Spinal cord (tissue), 9 donors: ENCODE measurements at regions not wholly inside any gene's neighbourhood (a gene's known extent, or its start where the extent isn't known, plus 50 kb on each side); places are given as distances from the start of the nearest gene placed in this dataset.
A peak's percentile ranks its signal among the peaks of the same experiment; 100 is the strongest.

Experiments
- DNase-seq, 6 donors: peaks; one replicate each; pipeline versions ENCODE4 v3.0.0 to v3.0.0-alpha.2; 2013 to 2015; ENCODE audit warnings: low spot score in 6 of 6, low read depth in 4 of 6
- H3K27ac ChIP-seq: one replicate; pipeline ENCODE4 v1.5.1; 2013; ENCODE audit warnings: low read depth, low read length, control low read depth
- H3K27me3 ChIP-seq: one replicate; pipeline ENCODE4 v1.6.1; 2013; ENCODE audit warnings: low read length; ENCODE audit not compliant: control insufficient read depth, insufficient read depth
- H3K36me3 ChIP-seq: one replicate; pipeline ENCODE4 v1.6.1; 2013; ENCODE audit warnings: low read length; ENCODE audit not compliant: control insufficient read depth, insufficient read depth
- H3K4me1 ChIP-seq: one replicate; pipeline ENCODE4 v1.6.1; 2013; ENCODE audit warnings: low read length; ENCODE audit not compliant: control insufficient read depth, insufficient read depth
- H3K4me3 ChIP-seq: one replicate; pipeline ENCODE4 v1.5.1; 2013; ENCODE audit warnings: low read depth, low read length, control low read depth
- H3K9me3 ChIP-seq: one replicate; pipeline ENCODE4 v1.6.1; 2013; ENCODE audit warnings: low read length; ENCODE audit not compliant: control insufficient read depth, insufficient read depth
- WGBS: methylation state at CpG from one replicate; pipeline ENCODE4 v1.1.5; 2013; ENCODE audit warnings: missing lambda C conversion rate; ENCODE audit not compliant: insufficient coverage; 5-methylcytosine and 5-hydroxymethylcytosine counted together
- donor health status: healthy.

GRCh38 chr5:172588380-172588779 lies 52.7 kb upstream of the NEURL1B start:
- 94% methylated on average over 7 of the region's 7 CpGs for WGBS

GRCh38 chr5:172587061-172587405 lies 54.0 kb upstream of the NEURL1B start:
- Histone ChIP-seq H3K27ac (no peak overlapping the region), H3K36me3 (no peaks in the 10 kb centered on the region), H3K4me1 (peaks cover 8% of the 10 kb centered on the region), H3K9me3 (no peaks in the 10 kb centered on the region), H3K27me3 (no peaks in the 10 kb centered on the region), H3K4me3 (no peak overlapping the region)
- 81% methylated on average over 8 of the region's 8 CpGs for WGBS
- no peak for DNase-seq

More at GRCh38 chr5:172588380-172588779, 52.7 kb upstream of the NEURL1B start:
- Histone ChIP-seq H3K27ac (no peak overlapping the region), H3K9me3 (no peaks in the 10 kb centered on the region), H3K36me3 (no peaks in the 10 kb centered on the region), H3K27me3 (no peaks in the 10 kb centered on the region), H3K4me3 (no peak overlapping the region), H3K4me1 (peaks cover 8% of the 10 kb centered on the region)
- DNase-seq = no peak

GRCh38 chr5:172586125-172587060 lies 54.7 kb upstream of the NEURL1B start:
- Histone ChIP-seq H3K27ac (no peak overlapping the region), H3K9me3 (no peaks in the 10 kb centered on the region), H3K4me1 (peaks cover 8% of the 10 kb centered on the region), H3K4me3 (no peak overlapping the region), H3K36me3 (no peaks in the 10 kb centered on the region), H3K27me3 (no peaks in the 10 kb centered on the region)
- no peak for DNase-seq
- WGBS = 45% methylated on average over 22 of the region's 22 CpGs

GRCh38 chr5:172585114-172585513 lies 55.9 kb upstream of the NEURL1B start:
- H3K9me3 ChIP-seq = no peaks in the 10 kb centered on the region
- no peaks in the 10 kb centered on the region for H3K27me3 ChIP-seq
- WGBS = 67% methylated on average over 3 of the region's 5 CpGs
- H3K27ac ChIP-seq = no peak overlapping the region
- no peak overlapping the region for H3K4me3 ChIP-seq
- H3K36me3 ChIP-seq = no peaks in the 10 kb centered on the region
- no peak for DNase-seq
- peaks cover 8% of the 10 kb centered on the region for H3K4me1 ChIP-seq

- Histone ChIP-seq H3K4me1 (peaks cover 10% of the 10 kb centered on the region), H3K9me3 (no peaks in the 10 kb centered on the region), H3K4me3 (no peak overlapping the region), H3K36me3 (no peaks in the 10 kb centered on the region), H3K27me3 (no peaks in the 10 kb centered on the region), H3K27ac (no peak overlapping the region)
- 80% methylated on average over 8 of the region's 8 CpGs for WGBS
- DNase-seq = no peak
Measured at GRCh38 chr5:172584638-172585037, 56.4 kb upstream of the NEURL1B start.

- Histone ChIP-seq H3K4me3 (no peak overlapping the region), H3K27ac (no peak overlapping the region), H3K4me1 (peaks cover 16% of the 10 kb centered on the region), H3K36me3 (no peaks in the 10 kb centered on the region), H3K27me3 (no peaks in the 10 kb centered on the region), H3K9me3 (no peaks in the 10 kb centered on the region)
- 44% methylated on average over 2 of the region's 7 CpGs for WGBS
- DNase-seq = peak in 2 of 6 donors; percentile 32 to 60
Measured at GRCh38 chr5:172583931-172584511, 57.0 kb upstream of the NEURL1B start.

- H3K9me3 ChIP-seq = no peaks in the 10 kb centered on the region
- 91% methylated on average over 6 of the region's 6 CpGs for WGBS
- H3K27me3 ChIP-seq = no peaks in the 10 kb centered on the region
- no peak overlapping the region for H3K4me3 ChIP-seq
- peaks cover 16% of the 10 kb centered on the region for H3K4me1 ChIP-seq
- no peak for DNase-seq
- H3K36me3 ChIP-seq = no peaks in the 10 kb centered on the region
- H3K27ac ChIP-seq = no peak overlapping the region
Measured at GRCh38 chr5:172582940-172583339, 58.1 kb upstream of the NEURL1B start.

- no peak overlapping the region for H3K4me3 ChIP-seq
- H3K36me3 ChIP-seq = no peaks in the 10 kb centered on the region
- WGBS = 40% methylated on average over 2 of the region's 4 CpGs
- H3K27ac ChIP-seq = no peak overlapping the region
- no peaks in the 10 kb centered on the region for H3K27me3 ChIP-seq
- peaks cover 19% of the 10 kb centered on the region for H3K4me1 ChIP-seq
- DNase-seq = no peak
- H3K9me3 ChIP-seq = no peaks in the 10 kb centered on the region
Measured at GRCh38 chr5:172581315-172581714, 59.7 kb upstream of the NEURL1B start.

GRCh38 chr5:172579403-172579990 lies 61.6 kb upstream of the NEURL1B start:
- Histone ChIP-seq H3K4me3 (no peak overlapping the region), H3K27ac (no peak overlapping the region), H3K4me1 (peaks cover 34% of the 10 kb centered on the region), H3K9me3 (no peaks in the 10 kb centered on the region), H3K27me3 (no peaks in the 10 kb centered on the region), H3K36me3 (no peaks in the 10 kb centered on the region)
- 72% methylated on average over 5 of the region's 5 CpGs for WGBS
- no peak for DNase-seq
